ENCODE measurements at regions not wholly inside any gene's neighbourhood (a gene's known extent, or its start where the extent isn't known, plus 50 kb on each side); places are given as distances from the start of the nearest gene placed in this dataset.

GRCh38 chr1:71179997-71180396 lies 99.2 kb upstream of the ZRANB2 start:
- no peak for DNase-seq

DNA sequence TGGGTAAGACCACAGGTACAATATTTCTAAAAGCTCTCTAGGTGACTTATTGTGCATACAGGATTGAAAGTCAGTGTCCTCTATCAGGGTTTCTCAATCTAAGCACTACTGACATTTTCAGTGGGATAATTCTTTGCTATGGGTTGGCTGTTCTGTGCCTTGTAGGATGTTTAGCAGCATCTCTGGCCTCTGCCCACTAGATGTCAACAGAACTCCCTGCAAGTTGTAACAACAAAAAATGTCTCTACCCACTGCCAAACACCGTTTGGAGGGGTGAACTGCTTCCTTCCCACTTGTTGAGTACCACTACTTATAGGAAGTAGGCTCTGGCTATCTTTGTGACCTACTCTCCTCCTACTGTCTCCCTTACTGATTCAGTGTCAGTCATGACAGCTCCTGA lies 90.1 kb upstream of the ZRANB2 start:
- DNase-seq, result no peak

GRCh38 chr1:71167505-71167904 lies 86.7 kb upstream of the ZRANB2 start:
- DNase-seq, result no peak

DNA sequence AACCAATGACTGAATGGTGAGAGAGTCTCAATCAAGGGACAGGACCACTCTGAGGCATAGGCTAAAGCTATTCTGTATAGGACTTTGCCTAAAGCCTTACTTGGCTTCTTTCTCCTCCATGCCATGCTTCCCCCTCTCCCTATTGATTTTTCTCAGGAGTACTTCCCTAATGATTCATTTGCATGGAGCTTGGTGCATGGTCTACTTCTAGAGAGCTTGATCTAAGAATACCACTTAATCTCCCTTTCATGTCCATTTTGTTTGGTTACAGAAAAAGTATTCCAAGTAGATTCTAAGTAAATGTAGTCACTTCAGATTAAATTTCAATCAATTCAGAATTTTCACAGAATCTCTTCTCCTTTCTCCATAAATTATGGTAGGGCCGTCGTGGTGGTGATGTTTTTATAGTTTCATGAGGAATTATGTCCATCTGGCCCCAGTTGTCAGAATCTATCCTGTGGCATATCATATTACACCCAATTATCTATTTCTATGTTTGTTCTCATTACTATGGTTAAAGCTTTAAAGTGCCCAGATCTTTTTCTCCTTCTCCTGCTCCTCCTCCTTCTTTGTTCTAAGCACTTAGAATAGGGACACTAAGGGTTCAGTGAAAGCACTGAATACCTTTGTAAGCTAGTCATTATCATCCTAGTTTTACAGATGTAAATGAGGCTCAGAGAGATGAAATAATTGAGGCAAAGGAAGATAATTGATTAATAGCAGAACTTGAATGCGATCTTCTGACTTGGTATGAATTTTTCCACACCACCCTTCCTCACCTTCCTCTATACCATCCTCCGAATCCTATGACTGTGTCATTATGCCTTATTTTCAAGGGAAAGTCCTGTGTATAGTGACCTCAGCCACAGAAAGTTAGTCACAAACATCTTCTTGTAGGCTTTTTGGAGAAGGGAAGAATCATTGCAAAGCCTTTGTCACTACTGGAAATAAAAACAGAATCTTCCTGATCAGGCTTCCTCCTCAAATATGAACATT lies 85.6 kb upstream of the ZRANB2 start:
- DNase-seq, result no peak

DNA sequence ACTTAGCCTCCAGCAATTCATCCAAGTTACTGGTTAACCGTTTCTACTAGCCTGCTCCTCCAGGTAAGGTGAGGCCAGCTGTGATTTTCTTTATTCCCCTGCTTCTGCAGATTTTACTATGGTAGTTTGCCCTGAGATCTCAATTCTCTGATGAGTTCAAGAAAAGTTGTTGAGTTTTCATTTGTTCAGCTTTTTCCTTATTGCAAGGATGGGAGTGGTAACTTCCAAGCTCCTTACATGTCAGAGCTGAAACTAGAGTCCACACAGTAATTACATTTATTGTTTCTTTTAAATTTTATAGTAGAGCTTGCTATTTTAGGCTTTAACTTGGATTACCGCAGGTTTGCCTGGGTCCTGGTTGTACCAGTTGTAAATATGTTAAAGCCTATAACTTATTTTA lies 76.9 kb upstream of the ZRANB2 start:
- no peak for DNase-seq

DNA sequence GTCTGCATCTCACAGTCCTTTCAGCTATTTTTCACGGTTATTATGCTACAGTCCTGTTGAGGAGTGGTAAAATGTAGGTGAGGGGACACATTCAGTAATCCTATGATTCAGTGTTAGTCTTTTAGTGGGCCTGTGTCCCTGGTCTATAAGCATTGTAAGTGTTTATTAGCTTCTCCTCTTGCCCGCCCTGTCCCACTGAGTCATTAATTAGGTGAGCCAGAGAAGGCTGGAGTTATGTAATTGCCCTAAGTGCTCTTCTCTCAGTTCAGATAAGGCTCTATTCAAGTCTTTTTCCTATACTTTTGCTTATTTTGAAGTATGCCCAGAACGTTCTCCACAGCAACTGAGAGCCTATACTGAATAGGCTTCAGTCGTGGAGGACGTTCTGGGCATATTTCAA lies 76.3 kb upstream of the ZRANB2 start:
- no peak for DNase-seq

DNA sequence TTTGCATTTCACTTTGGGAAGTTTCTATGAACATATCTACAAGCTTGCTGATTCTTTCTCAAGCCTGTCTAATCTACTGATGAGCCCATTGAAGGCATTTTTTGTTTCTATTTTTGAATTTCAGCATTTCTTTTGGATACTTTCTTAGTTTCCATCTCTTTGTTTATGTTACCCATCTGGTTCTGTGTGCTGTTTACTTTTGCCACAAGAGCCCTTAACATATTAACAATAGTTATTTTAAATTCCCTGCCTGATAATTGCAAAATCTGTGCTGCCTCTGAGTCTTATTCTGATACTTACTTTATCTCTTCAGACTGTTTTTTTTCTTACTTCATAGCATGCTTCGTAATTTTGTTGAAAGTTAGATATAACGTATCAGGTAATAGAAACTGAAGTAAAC lies 75.8 kb upstream of the ZRANB2 start:
- no peak for DNase-seq

GRCh38 chr1:71154429-71154828 lies 73.6 kb upstream of the ZRANB2 start:
- no peak for DNase-seq

DNA sequence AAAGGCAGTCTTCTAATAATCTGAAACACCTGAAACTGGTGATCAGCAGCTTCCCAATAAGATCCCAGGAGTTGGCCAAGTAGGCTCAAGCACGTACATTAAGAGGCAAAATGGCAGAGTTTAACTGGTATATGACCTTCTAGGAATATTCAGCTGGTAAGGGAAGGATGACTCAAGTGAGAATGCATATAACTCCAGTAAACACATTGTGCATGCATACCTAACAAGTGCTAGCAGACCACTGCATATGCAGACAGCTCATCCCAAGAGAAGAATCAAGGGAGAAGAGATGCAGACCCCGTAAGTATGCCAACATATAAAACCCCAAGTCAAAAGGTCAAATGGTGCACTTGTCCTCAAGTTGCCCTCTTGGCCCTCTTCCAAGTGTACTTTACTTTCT lies 73.0 kb upstream of the ZRANB2 start:
- DNase-seq, result no peak

GRCh38 chr1:71147637-71148360 lies 67.0 kb upstream of the ZRANB2 start:
- no peak for DNase-seq

DNA sequence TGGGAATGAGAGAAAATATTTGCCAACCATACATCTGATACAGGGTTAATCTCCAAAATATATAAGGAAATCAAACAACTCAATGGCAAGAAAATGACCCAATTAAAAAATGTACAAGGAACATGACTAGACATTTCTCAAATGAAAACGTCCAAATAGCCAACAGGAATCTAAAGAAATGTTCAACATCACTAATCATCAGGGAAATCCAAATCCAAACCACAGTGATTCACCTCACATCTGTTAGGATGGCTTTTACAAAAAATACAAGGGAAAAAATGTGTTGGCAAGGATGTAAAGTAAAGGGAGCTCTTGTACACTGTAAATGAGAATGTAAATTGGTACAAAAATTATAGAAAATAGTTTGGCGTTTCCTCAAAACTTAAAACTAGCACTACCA lies 54.7 kb upstream of the ZRANB2 start:
- no peak for DNase-seq
